ENCODE measurements at regions not wholly inside any gene's neighbourhood (a gene's known extent, or its start where the extent isn't known, plus 50 kb on each side); places are given as distances from the start of the nearest gene placed in this dataset.

DNA sequence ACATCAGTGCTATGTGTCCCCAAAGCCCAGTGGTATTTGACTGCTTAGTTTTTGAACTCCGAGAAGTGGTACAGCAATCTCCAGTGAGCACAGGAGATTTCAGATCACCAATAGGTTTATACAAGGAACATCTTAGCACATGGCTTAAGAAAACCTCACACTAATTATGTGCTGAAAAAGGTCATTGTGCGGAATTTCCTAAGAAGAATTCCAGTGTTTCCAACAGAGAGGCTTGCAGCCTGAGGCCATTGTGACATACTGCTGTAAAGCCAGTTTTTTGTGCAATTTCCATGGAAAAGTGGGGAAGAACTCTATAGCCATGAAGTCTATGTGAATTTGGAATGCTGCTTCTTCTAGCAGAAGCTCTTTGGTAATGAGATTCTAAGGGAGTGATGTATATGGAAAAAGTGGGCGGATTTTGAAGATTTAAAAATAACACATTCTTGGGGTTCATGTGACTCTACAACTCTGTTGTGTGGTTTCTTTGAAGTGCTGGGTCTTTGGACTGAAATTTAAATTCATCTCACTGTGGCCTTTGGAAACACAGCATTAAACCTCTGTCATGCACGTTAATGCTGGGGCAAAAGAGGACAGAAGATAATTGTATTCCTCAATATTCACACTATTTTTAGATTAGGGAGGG lies 110.5 kb upstream of the CD180 start:
- DNase-seq, result no peak

GRCh38 chr5:67305913-67306710 lies 109.5 kb upstream of the CD180 start:
- no peak for DNase-seq

DNA sequence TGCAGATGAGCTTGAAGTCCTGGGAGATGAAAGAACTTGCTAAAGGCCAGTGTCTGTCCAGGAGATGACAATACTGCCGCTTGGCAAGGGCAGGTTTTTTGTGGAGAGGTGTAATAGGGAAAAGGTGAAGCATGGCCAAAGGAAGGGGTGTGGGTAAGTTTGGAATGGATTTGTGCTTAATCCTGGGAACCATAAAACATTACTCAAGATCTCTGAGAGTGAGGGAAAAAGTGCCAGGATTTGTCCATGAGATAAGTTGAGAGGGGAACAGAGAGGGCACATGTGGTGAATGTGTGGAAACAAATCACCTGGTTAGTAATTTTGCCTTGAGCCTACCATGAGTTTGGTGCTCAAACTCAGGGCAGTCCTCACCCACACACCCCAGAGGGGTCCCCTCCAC lies 108.8 kb upstream of the CD180 start:
- DNase-seq, result no peak

DNA sequence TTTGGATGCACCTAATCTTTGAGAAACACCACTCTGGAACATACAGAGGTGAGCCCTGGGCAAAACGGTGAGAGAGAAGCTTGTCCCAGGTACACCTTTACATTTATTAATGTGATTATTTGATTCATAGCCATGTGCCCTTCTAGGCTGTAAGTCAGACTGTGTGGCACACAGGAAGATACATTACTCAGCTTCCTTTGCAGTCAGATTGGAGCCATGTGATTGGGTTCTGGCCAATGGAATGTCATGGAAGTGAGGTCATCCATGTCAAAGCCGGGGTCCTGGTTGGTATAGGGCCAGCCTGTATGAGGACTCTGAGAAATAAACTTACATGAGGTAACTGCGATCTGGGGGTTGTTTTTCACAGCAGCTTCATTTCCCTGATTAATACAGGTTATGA lies 106.8 kb upstream of the CD180 start:
- no peak for DNase-seq

DNA sequence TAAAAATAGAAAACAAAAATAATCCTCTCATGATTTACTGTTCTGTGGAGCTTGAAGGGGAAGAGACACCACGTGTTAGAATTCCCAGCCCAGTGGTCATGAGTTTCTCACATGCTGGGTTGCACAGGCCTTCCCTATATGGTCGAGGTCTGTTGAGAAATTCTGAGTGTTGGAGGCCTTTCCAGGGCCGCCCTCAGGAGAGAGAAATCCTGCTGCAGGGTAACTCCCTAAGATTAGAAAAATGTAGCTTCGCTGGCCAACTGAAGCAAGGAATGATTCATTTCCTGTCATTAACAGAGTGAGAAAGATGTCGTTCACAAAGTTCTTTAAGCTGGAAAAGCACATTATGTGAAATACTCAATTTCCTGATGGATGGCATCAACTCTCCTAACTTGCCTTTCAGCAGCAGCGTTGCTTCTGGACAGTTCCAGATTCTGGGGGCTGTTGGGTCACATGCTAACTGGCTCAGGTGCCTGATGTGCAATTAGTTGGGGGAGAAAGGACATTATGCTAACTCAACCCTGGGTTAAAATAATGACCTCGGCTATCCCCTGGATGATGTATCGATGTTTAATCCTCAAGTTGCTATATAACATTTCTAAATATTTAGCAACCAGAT lies 104.8 kb upstream of the CD180 start:
- DNase-seq, result no peak

GRCh38 chr5:67300326-67300725 lies 103.7 kb upstream of the CD180 start:
- DNase-seq, result no peak

DNA sequence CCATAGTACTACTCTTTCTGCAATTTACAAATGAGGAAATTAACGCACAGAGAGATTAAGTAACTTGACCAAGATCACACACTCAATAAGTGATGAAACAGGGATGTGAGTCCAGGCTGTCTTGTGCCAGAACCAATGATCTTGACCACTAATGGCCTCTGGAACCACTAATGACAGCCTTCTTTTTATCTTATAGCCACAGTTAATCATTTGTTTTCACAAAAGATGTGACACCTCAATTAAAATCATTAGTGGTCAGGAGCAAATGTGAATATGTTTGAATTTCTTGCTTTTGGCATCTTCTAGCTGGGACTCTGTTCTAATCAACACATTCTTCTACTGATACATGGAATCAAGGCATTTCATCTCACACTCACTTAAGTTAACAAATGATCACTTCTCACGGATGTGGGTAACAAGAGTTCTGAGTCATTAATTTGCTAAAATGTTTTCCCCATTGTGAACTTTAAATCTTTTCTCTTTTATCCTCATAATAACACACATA lies 102.7 kb upstream of the CD180 start:
- DNase-seq, result no peak

- no peak for DNase-seq
Measured at GRCh38 chr5:67297802-67298532, 101.4 kb upstream of the CD180 start.

DNA sequence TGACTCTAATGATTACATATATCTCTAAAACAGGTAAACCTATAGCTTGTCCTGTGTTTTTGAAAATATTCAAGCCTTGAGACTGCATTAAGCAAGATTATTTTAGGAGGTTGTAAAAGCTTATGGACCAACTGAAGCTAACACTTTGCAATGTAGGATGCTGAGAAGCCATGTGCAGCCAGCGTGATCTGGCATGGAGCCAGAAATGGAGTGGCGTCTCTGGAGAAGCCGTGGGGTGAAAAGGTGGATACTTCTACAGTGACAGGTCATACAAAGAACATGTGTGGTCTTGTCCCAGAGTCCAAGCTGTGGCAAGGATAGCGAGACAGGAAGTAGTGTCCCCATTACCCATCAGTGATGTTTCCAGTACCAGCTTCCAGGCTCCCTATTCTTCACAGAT lies 100.8 kb upstream of the CD180 start:
- DNase-seq, result no peak

DNA sequence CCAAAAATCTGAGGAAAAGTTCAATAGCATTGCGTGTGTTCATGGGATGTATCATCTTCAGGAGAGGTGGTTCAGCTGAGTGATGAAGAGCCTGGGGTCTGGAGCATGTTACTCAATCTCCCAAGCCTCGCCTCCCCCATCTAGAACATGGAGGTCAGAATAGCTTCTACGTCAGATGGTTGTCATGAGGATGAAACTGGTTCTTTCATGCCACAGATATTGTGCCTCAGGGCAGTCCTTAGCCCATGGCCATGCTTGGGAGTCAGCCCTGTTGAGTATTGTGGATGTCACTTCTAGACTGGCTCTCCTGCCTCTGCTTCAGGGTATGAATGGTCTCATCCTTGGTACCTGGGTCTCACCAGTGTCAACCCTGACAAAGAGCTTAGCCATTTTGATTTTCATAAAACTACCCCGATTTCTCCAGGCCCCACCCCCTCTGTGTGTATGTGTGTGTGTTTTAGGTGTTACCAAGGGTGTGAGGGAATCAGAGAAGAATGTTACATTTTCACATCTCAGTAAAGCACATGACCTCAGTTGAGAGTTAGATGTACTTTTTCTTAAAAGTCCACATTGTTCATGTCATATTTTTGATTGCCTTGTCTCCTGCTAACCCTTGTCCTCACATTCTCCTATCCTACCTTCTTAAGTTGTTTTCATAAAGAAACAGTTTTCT lies 97.8 kb upstream of the CD180 start:
- DNase-seq, result no peak

- DNase-seq, result no peak
Measured at GRCh38 chr5:67293226-67293625, 96.6 kb upstream of the CD180 start.

DNA sequence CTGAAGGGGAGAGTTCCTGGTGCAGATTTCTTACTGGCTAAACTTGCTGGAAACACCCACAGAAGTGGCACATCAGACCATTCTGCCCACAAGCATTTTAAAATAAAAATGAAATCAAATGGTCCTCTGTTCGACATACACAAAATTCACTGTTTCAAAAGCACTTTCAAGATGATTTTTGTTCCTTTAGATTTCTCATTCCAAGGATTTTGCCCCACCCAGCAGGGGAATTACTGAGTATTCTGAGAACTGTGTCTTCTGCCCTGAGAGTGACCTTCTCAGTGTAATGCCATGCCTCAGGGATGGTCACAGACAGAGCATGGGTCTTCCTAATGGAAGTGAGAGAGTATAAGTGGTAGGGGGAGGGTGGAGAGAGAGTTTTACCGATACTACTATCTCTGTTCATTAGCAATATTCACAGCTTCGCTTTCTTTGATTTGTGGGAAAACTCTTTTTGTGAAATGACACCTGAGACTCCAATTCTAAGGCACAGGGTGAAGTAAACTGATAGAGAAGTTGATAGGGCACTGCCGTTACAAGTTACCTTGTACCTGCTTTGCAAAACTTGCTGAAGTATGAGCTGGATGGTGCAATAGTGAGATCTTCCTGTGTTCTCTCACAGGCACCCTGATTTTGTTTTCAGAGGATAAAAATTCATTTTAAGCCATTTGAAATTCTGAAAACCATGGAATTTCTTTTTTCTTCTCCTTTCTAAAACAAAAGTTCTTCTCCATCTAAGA lies 95.8 kb upstream of the CD180 start:
- DNase-seq, result no peak

DNA sequence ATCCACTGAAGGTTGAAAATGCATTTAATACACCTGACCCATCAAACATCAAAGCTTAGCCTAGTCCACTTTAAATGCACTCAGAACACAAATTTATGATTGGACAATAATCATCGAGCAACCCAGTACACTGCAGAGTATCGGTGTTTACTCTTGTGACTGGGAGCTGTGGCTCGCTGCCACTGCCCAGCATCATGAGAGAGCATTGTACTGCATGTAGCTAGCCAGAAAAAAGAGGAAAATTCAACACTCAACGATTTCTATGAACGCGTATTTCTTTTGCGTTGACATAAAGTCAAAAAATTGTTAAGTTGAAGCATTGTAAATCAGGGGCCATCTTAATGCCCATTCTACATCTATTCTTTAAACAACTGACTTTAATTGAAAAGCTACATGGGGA lies 95.1 kb upstream of the CD180 start:
- DNase-seq, result no peak

- DNase-seq, result no peak
Measured at GRCh38 chr5:67291066-67291465, 94.5 kb upstream of the CD180 start.

GRCh38 chr5:67290655-67291054 lies 94.1 kb upstream of the CD180 start:
- no peak for DNase-seq

DNA sequence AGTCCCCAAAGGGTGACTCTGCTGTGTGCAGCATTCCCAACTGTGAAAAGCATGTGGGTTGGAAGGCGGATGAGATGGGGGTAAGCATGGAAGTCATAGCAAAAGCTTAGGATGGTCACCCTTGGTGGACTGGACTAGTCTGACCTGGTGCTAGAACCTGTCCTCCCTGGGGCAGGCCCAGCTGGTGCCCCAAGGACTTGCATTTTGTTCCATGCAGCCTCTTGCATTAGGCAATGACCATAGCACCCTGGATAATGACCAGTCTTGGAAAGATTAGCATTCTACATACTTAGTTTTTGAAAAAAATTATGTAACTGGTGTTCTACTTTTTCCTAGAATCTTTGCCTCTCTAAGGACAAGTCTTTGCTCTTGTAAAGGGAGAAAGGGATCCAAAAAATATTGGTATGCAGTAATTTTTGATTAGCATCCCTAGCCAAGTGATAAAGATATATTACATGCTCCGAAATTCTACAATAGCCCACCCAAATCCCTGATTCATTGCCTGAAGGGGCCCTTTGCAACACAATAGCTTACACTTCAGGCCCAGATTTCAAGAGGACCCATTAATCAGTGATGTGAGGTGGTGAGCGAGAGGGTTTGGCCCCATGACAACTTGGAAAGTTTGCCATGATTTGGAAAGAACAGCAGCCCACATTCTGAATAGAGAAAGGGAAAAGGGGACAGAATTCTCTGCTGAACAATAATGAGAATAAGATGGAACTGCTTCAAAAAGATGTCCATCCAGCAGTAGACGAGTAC lies 93.3 kb upstream of the CD180 start:
- no peak for DNase-seq

- peak; percentile 6 for DNase-seq
Measured at GRCh38 chr5:67287510-67288268, 91.1 kb upstream of the CD180 start.

- DNase-seq, result no peak
Measured at GRCh38 chr5:67286006-67286405, 89.4 kb upstream of the CD180 start.

GRCh38 chr5:67283988-67284487 lies 87.4 kb upstream of the CD180 start:
- DNase-seq, result no peak

DNA sequence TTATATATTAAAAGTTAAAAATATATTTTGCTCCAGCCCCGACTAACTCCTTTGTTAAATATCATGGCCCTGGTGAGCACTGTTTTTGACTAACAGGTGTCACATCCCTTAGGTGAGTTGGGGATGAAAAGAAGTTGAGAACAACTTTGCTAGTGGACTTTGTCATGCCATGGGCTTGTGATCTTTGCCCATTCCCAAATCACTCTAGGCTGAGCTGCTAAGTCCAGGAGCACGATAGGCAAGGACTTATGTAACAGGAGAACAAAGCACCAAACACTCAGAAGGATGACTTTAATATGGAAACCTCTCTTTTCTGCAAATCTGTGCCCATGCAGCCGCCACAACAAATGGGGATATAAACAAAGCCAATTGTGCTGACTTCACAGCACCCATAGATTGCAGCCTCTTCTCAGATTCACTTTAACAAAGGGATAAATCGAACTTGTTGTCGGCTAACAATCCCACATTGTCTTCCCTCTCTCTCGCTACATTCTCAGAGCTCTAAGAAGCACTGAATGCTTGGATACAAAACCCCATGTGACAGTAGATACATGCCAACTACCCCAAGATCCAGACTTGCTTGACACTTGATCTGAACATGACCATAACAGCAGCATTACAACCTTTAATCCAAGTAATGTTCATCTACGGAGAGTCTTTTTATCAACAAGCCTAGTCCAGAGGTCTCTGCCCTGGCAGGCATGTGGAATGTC lies 86.8 kb upstream of the CD180 start:
- DNase-seq, result no peak
